Suppressor macrophage treated with lipopolysaccharide for 4 hours (primary cell): ENCODE measurements at regions not wholly inside any gene's neighbourhood (a gene's known extent, or its start where the extent isn't known, plus 50 kb on each side); places are given as distances from the start of the nearest gene placed in this dataset.

Source experiments
- DNase-seq: peaks from one replicate; pipeline ENCODE4 v3.0.0-alpha.2; 2020

- no peak for DNase-seq
Observed at GRCh38 chr2:56713978-56714377, 530.2 kb downstream of the CCDC85A start.

GRCh38 chr2:56714400-56714799 lies 530.6 kb downstream of the CCDC85A start:
- DNase-seq: no peak

DNA sequence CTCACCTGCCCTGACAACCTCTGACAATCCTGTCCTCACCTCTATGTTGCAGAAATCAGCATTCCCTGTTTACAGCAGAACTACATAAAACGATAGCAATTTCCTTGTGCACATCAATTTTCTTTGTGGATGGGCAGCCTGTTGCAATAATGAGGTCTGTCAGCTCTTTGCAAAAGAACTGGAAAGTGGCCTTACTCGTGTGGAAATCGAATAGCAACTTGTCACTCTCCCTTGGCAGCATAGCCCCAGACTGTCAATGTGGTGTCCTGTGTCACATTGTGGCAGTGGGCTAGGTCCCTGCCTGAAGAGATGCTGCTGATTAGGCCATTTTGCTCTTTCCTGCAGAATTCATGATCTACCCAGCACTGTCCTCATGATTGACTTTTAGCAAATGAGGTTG lies 531.9 kb downstream of the CCDC85A start:
- no peak for DNase-seq

- no peak for DNase-seq
Observed at GRCh38 chr2:56718413-56718812, 534.6 kb downstream of the CCDC85A start.

DNA sequence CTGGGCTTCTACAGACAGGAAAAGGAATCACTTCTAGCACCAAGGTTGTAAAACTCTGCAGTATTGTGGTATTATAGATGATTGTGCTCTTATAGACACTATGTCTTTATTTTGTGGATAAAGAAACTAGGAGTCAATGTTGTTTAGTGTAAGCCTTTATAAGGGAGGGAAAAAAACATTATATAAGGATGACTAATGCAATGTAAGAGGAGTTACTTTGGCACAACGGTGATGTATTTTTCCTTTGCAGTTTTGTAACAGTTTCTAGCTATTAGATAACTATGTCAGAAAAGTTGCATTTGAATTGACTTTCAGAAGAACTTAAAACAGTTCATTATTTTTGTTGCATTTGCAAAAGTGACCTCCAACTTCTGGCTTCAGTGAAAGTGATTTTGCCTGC lies 545.4 kb downstream of the CCDC85A start:
- DNase-seq: no peak

DNA sequence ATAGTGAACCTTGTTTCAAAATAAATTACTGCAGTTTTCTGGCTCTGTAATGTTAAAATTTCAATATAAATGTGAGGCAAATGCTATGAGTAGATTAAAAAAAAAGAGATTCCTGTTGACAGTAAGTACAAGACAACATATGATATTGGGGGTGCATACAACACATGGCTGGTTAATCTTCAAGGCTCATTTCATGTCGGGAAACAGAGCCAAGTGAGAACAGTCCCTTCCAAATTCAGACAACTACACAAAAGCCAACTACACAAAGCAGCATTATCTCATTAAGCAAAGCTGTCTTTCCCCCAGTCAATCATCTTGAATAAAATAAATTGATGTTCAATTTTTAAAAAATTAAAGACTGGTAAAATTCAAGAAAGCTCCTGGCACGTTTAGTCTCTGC lies 549.2 kb downstream of the CCDC85A start:
- DNase-seq: no peak

DNA sequence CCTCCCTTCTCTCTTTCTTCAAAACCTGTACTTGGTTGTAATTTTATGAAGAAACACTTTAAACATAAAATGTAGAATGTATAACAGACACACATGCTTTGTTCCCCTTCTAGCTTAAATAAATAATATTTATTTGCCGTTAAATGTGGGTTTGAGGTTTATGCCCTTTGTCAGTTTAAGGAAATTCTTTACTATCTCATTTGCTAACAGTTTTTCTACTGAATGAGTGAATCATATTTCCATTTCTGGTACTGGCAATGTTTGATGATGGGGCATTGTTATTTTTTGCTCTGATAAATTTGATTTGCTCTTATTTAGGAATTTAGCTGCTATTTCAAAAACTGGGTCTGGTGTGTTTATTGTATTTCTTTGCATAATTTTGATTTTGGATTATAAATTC lies 555.6 kb downstream of the CCDC85A start:
- no peak for DNase-seq

GRCh38 chr2:56741601-56742102 lies 557.9 kb downstream of the CCDC85A start:
- DNase-seq: no peak

DNA sequence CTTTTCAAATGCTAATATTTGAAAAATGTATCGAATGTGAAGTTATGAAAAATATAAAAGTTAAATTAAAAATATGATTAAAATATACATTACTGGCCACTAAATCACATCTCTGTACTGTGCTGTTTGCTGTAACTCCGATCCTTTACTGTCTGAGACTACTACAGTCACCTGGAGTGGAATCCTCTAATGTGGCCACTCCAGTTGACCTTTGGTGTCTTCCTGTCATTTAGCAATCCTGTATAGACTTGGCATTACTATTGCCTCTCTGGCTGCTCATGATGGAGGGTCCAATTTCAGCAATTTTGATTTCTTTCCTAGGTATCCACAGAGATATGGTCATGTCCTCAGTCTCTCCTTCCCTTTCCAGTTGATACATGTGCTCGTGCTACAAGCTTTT lies 560.0 kb downstream of the CCDC85A start:
- DNase-seq: no peak

DNA sequence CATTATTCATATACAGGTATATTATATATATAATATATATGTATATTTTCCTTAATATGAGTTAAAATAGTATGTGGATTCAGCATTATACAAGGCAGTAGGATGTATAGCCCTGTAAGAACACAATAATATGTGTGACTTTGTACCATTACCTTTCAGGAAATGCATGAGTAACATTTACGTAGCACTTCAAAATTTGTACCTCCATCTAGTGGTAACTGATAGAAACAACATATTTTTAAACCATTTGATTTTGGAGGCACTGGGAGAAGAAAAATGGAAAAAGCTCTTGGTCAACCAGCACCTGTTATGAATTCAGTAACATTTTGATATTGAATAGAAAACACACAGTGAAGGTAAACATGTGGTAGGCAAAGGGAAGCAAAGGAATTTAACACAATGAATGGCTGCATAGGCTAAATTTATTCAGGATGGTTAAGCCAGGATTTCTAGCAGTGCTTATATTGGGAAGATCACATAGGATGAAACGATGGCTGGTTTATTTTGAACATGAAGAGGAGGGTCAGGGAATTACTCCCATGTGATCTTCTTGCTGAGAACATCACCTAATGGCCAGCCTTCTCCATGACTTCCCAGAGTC lies 565.5 kb downstream of the CCDC85A start:
- peak; percentile 12 for DNase-seq

DNA sequence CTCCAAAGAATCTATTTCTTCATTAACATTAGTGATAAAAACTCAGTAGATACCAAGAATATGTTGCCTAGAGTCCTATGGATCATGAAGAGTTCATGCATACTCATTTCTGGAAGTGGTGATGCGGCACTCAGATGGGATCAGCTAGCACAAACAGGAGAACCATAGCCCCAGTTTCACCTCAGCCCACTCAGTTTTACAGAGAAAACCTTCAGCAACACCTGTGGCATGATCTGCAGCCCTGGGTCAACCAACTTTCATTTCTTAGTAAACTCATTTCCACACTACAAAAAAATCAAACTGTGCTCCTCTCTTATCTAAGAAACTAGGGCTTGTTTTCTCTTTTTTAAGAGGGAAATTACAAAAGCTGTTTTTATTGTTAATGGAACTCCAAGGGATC lies 569.4 kb downstream of the CCDC85A start:
- DNase-seq: no peak

DNA sequence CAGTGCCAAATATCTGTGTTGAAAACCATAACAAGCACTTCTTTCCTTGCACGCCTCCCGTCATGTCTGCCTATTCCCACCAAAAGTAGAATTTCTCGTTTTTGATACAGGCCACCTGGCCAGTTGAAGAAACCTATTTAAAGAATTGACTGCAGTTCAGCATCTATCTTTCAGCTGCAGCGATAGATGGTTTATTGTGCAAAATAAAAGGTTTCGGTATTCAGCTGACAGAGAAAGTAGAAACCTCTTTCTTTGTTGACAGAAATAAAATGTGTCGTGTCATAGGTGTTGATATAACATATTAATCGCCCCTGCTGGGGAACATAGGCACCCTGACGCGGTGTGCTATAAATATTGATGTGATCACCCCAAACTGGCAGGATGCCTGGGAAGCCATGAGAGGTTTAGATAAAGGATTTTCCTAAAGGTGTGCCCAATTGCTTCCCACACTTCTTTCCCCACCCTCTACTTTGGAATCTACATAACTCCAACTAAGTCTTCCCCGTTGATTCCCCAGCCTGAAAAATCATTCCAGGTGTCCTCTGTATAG lies 570.4 kb downstream of the CCDC85A start:
- DNase-seq: no peak

GRCh38 chr2:56754627-56755026 lies 570.8 kb downstream of the CCDC85A start:
- DNase-seq: no peak

DNA sequence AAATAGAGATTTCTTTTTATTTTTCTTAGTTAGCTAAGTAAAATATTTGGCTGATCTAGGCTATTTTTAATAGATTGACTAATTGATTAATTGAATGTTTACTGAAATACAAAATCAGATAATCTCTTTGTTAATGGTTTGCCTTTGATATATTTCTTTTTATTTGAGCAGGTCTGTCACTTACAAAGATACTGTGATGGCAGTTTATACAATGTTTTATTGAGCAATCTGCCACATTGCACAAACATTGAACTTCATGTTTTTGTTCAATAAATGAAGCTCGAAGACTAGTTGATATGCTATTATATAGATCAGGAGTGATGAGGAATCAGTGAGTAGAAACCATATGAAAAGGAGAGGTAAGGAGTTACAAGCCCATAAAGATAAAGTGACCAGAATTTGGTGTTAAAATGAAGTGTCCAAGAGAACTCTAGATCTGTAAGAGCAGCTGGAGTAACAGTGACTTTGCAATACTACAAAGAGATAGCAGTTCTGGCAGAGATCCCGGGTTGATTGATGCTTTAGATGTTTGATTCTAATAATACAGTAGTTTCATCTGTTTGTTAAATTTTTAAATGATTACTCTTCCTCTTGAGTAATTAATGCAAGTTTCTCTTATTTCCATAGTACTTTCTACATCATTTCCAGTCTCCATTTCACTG lies 574.2 kb downstream of the CCDC85A start:
- no peak for DNase-seq

GRCh38 chr2:56763683-56764082 lies 579.9 kb downstream of the CCDC85A start:
- DNase-seq: no peak

DNA sequence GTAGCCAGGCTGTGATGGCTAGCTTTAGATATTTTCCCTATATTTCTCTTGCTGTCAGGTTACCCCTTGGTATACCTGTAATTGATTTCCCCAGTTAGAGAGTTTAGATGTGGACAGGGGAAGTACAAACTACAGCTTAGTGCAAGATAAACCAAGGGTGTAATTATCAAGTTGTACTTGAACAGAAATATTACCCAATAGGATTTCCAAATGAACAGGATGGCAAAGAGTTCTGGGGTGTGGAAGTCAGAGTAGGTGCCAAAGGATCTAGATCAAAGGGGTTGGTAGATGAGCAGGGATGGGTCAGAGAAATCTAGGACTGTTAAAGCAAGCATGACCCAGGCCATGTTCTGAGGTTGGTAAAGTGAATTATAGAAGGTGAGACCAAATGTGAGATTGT lies 585.2 kb downstream of the CCDC85A start:
- DNase-seq: no peak

GRCh38 chr2:56770490-56770889 lies 586.7 kb downstream of the CCDC85A start:
- DNase-seq: no peak

DNA sequence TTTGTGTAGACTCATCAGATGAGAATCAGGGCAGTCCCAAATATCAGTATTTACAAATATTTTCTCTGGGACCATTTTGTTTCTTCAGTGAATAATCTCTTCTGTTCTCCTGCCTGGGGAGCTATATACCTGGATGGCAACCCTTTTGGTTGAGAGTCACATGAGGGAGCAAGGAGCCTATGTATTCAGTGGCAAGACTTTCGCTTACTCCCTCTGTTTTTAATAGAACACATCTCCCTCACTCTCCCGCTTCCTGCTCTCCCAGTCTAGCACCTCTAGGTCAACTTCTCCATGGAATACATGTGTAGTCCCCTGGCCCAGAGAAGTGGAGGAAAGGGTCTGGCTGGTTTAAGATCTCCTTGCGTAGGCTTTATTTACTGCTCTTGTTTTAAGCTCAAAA lies 600.3 kb downstream of the CCDC85A start:
- DNase-seq: no peak

DNA sequence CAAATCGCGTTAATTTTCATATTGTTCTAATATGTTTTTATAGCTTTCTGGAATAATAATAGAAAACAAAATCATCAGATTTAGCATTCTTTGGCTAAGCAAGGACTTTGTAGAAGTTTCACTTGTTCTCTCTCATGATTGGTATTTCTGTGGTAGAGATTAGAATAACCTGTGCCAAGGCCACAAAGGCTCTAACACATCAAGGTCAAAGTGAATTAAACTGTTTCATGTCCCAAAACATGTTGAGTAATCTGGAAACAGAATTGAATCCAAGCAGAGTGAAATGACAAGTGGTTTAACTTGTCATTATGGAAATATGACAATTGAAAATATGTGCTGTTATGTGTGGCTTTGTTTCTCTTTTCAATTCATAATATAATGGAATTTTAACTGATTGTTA lies 617.4 kb downstream of the CCDC85A start:
- no peak for DNase-seq

DNA sequence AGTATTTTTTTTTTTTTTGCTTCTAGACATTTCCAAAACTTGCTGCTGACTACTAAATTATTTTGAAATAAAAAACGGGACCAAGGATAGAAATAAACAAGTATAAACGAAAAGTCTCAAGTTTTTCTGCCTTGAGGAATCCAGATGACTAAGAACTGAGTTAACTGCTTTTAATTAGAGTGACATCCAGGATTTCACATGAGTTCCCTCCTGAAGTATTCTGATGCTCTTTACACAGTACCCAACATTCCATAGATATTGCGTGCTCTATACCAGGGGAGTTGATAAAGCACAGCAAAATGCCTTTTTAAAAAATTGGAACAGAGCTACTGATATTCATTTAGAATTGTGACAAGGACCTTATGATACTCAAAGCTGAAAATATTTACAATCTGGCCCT lies 618.0 kb downstream of the CCDC85A start:
- no peak for DNase-seq

GRCh38 chr2:56803596-56803995 lies 619.8 kb downstream of the CCDC85A start:
- no peak for DNase-seq

DNA sequence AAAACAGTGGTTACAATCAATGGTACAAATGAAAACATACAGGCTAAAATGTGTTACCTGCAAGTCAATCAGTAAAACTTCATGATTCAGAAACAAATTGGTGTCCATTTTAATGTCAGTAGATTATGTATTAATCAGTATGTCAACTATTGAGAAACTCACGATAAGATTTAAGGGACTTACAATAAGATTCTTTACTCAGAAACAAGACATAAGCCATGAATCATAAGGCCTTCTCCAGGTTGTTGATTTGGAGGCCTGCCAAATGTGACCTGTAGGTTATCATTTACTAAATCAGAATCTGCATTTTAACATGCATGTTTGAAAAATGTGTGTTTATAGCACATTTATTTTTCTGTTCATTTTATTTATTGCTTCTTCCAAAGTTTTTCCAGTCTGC lies 623.1 kb downstream of the CCDC85A start:
- no peak for DNase-seq

- no peak for DNase-seq
Observed at GRCh38 chr2:56807861-56808260, 624.1 kb downstream of the CCDC85A start.

DNA sequence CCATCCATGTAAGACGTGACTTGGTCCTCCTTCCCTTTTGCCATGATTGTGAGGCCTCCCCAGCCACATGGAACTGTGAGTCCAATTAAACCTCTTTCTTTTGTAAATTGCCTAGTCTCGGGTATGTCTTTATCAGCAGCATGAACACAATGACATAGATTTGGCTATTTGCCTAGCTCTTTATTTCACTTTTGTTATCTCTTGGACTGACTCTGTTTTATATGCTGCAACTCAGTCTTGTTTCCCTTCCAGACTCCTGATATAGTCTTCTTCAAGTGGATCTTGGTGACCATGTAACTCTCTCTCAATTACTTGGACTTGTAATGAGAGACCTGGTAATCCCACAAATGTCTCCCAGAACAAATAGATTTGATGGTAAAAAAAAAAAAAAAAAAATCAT lies 627.6 kb downstream of the CCDC85A start:
- DNase-seq: no peak

GRCh38 chr2:56812432-56812831 lies 628.6 kb downstream of the CCDC85A start:
- DNase-seq: no peak
